K562 (cell line): ENCODE measurements at regions not wholly inside any gene's neighbourhood (a gene's known extent, or its start where the extent isn't known, plus 50 kb on each side); places are given as distances from the start of the nearest gene placed in this dataset.

ENCODE experiments used
- ATAC-seq: fragments of 200-7000 bp; cut with Tn5 transposase; 3 replicates; pipeline ENCODE4 v1.9.1; 2020; ENCODE audit warnings: moderate library complexity
- BruUV-seq: library from RNA; stranded (reverse); fragments of 400-500 nt; replicated peaks from 2 replicates; lab custom pipeline; 2021; lab: Mats Ljungman, UMichigan
- CTCF ChIA-PET: fragments of 300-600 bp; formaldehyde crosslinking; extraction: SDS; loops from one replicate; lab custom pipeline; 2021; ENCODE audit warnings: low intra/inter-chr PET ratio; lab: Yijun Ruan, JAX
- POLR2A ChIA-PET: fragments of 300-600, 350-650 bp; sonication (Branson Sonifier 250); formaldehyde crosslinking; extraction: SDS; loops from one replicate; lab custom pipeline; 2021; ENCODE audit warnings: antibody characterized with exemption, inconsistent platforms; lab: Yijun Ruan, JAX
- DNase-seq, 4 experiments: peaks; one replicate each; pipeline versions ENCODE4 v3.0.0 to v3.0.0-alpha.2; 2011 to 2018; ENCODE audit warnings: low spot score in 3 of 4, mixed read lengths in 3 of 4; ENCODE audit errors: extremely low read depth in 1 of 4
- FAIRE-seq: peaks from 2 replicates; lab custom pipeline; 2011; peaks lifted over from hg19 to GRCh38; lab: Jason Lieb, UNC
- H2AFZ ChIP-seq: 2 replicates; pipeline ENCODE4 v1.6.0; 2011; ENCODE audit warnings: low read depth, low read length, control low read depth, inconsistent platforms
- H3K27ac ChIP-seq: fragments of 200-600 bp; 3 replicates; pipeline ENCODE4 v1.8.0; 2011; ENCODE audit warnings: low read depth, mild to moderate bottlenecking, control low read depth, inconsistent platforms, low read length, moderate library complexity, mixed read lengths; ENCODE audit errors: extremely low read depth
- H3K27me3 ChIP-seq, 2 experiments: fragments of 300-600 bp in 1 of 2; 2 replicates in 1 of 2; 3 replicates in 1 of 2; pipeline versions ENCODE4 v1.6.0 to v1.8.0; 2011; ENCODE audit warnings: inconsistent platforms in 2 of 2, low read length in 2 of 2, mild to moderate bottlenecking in 1 of 2, mixed read lengths in 1 of 2, moderate library complexity in 1 of 2; ENCODE audit not compliant: control insufficient read depth in 2 of 2, insufficient read depth in 2 of 2
- H3K36me3 ChIP-seq: fragments of 300-600 bp; 3 replicates; pipeline ENCODE4 v1.8.0; 2011; ENCODE audit warnings: mild to moderate bottlenecking, low read length, inconsistent platforms; ENCODE audit not compliant: control insufficient read depth, insufficient read depth
- H3K4me1 ChIP-seq, 2 experiments: fragments of 200-600 bp in 1 of 2; replicated peaks in 1 of 2; 2 replicates in 1 of 2; 3 replicates in 1 of 2; pipeline versions ENCODE4 v1.5.1 to v1.8.0; 2011; ENCODE audit warnings: inconsistent platforms in 2 of 2, low read length in 2 of 2, mild to moderate bottlenecking in 1 of 2, mixed read lengths in 1 of 2, moderate library complexity in 1 of 2; ENCODE audit not compliant: control insufficient read depth in 2 of 2, insufficient read depth in 2 of 2
- H3K4me2 ChIP-seq: 2 replicates; pipeline ENCODE4 v1.6.1; 2011; ENCODE audit warnings: low read length, control low read depth, inconsistent platforms, mixed read lengths; ENCODE audit not compliant: insufficient read depth
- H3K4me3 ChIP-seq: fragments of 200-600 bp; sonication (generic), shearing (Covaris generic); 2 replicates; pipeline ENCODE4 v1.5.1; 2016; ENCODE audit warnings: control low read depth, inconsistent platforms
- H3K79me2 ChIP-seq: fragments of 200-600 bp; 3 replicates; pipeline ENCODE4 v1.8.0; 2011; ENCODE audit warnings: low read length, inconsistent platforms; ENCODE audit not compliant: control insufficient read depth, insufficient read depth
- H3K9ac ChIP-seq, 2 experiments: 2 replicates each; pipeline versions ENCODE4 v1.6.0 to v1.6.1; 2011; ENCODE audit warnings: low read depth in 2 of 2, low read length in 2 of 2, control low read depth in 1 of 2, inconsistent platforms in 1 of 2, mild to moderate bottlenecking in 1 of 2, mixed read lengths in 1 of 2; ENCODE audit not compliant: insufficient read depth in 1 of 2
- H3K9me1 ChIP-seq: one replicate; pipeline ENCODE4 v1.6.0; 2011; ENCODE audit warnings: inconsistent platforms, mild to moderate bottlenecking, low read length, moderate library complexity; ENCODE audit not compliant: control insufficient read depth, insufficient read depth
- H3K9me3 ChIP-seq: replicated peaks from 2 replicates; pipeline ENCODE4 v1.5.1; 2011; ENCODE audit warnings: low read depth, low read length, inconsistent platforms; ENCODE audit not compliant: control insufficient read depth, insufficient read depth
- H4K20me1 ChIP-seq: replicated peaks from 2 replicates; pipeline ENCODE4 v1.6.1; 2011; ENCODE audit warnings: low read length, inconsistent platforms, mixed read lengths; ENCODE audit not compliant: control insufficient read depth, insufficient read depth
- ARHGAP35 ChIP-seq: fragments of 450-650 bp; IDR thresholded peaks from 2 replicates; pipeline ENCODE4 v1.6.1; 2018; ENCODE audit not compliant: partially characterized antibody
- BACH1 ChIP-seq: fragments of 200-800 bp; sonication (Bioruptor generic); IDR thresholded peaks from 2 replicates; pipeline ENCODE4 v1.6.1; 2016; ENCODE audit warnings: missing genetic modification characterization, missing compliant biosample characterization
- CTBP1 ChIP-seq: fragments of 450-650 bp; IDR thresholded peaks from 2 replicates; pipeline ENCODE4 v1.6.1; 2016; ENCODE audit warnings: borderline replicate concordance
- DMBX1 ChIP-seq: fragments of 250-450 bp; sonication (Bioruptor Pico); IDR thresholded peaks from 2 replicates; pipeline ENCODE4 v1.8.0; 2022; ENCODE audit warnings: inconsistent platforms, mild to moderate bottlenecking, moderate library complexity, borderline replicate concordance
- GTF2A2 ChIP-seq: IDR thresholded peaks from 2 replicates; pipeline ENCODE4 v1.6.1; 2016; ENCODE audit warnings: mild to moderate bottlenecking, missing genetic modification characterization, missing compliant biosample characterization
- HDGF ChIP-seq: fragments of 450-650 bp; IDR thresholded peaks from 2 replicates; pipeline ENCODE4 v1.6.1; 2016
- HEY1 ChIP-seq: fragments of 250-450 bp; sonication (Bioruptor Pico); IDR thresholded peaks from 2 replicates; pipeline ENCODE4 v1.5.0; 2020; ENCODE audit warnings: mild to moderate bottlenecking, moderate library complexity, borderline replicate concordance
- ILF3 ChIP-seq: fragments of 450-650 bp; IDR thresholded peaks from 2 replicates; pipeline ENCODE4 v1.6.1; 2018; ENCODE audit warnings: antibody characterized with exemption, mild to moderate bottlenecking, moderate library complexity, borderline replicate concordance
- JUN ChIP-seq, 2 experiments: sonication (generic) in 1 of 2; formaldehyde crosslinking in 1 of 2; IDR thresholded peaks; 2 replicates each; pipeline versions ENCODE4 v1.6.1 to v1.8.0; 2012 to 2022; ENCODE audit warnings: borderline replicate concordance in 2 of 2, mild to moderate bottlenecking in 2 of 2, improper control_type of control experiment in 1 of 2, low read depth in 1 of 2, low read length in 1 of 2, missing genetic modification reagents in 1 of 2
- NCOA6 ChIP-seq: fragments of 450-650 bp; IDR thresholded peaks from 2 replicates; pipeline ENCODE4 v1.6.1; 2017; ENCODE audit warnings: mild to moderate bottlenecking
- SUPT5H ChIP-seq: fragments of 450-650 bp; IDR thresholded peaks from 2 replicates; pipeline ENCODE4 v1.6.1; 2016
- TCFL5 ChIP-seq: fragments of 250-450 bp; sonication (Bioruptor Pico); conservative IDR thresholded peaks from 2 replicates; pipeline ENCODE4 v1.6.1; 2021; ENCODE audit warnings: mild to moderate bottlenecking, moderate library complexity, matching md5 sums
- TOE1 ChIP-seq, 2 experiments: fragments of 450-650 bp in 1 of 2; sonication (generic) in 1 of 2; formaldehyde crosslinking in 1 of 2; IDR thresholded peaks; 2 replicates each; pipeline versions ENCODE4 v1.7.1 to v1.8.0; 2016 to 2022; ENCODE audit warnings: borderline replicate concordance in 2 of 2, mild to moderate bottlenecking in 2 of 2, antibody characterized with exemption in 1 of 2, inconsistent platforms in 1 of 2, low read depth in 1 of 2, missing genetic modification reagents in 1 of 2, moderate library complexity in 1 of 2
- WHSC1 ChIP-seq: IDR thresholded peaks from one replicate; pipeline ENCODE4 v1.6.1; 2012; ENCODE audit warnings: low read length, control low read depth, inconsistent platforms
- ZNF274 ChIP-seq: IDR thresholded peaks from 2 replicates; pipeline ENCODE4 v1.6.1; 2011; ENCODE audit warnings: low read depth, mild to moderate bottlenecking, low read length, moderate library complexity, borderline replicate concordance
- WGBS: fragments of 100-300 bp; shearing (Covaris generic); methylation state at CpG from one replicate; pipeline ENCODE4 v1.1.6; 2016; ENCODE audit warnings: low coverage, mixed read lengths; ENCODE audit not compliant: insufficient coverage; ENCODE audit errors: missing lambda C conversion rate; 5-methylcytosine and 5-hydroxymethylcytosine counted together
- in situ Hi-C: fragments of 300-500 bp; cut with MboI; formaldehyde crosslinking; loops from 4 replicates; pipeline ENCODE4 v1.15.0; 2018; ENCODE audit warnings: inconsistent platforms, mixed read lengths
- intact Hi-C: fragments of 100-400 bp; cut with micrococcal nuclease; formaldehyde crosslinking; loops from 2 replicates; pipeline ENCODE4 v1.14.2; 2022

GRCh38 chr10:100632027-100632426, 96.3 kb downstream of the HIF1AN start:
- H3K9ac ChIP-seq, result no peak overlapping the region
- WGBS, result 0% methylated on average over 1 of the region's 1 CpG
- 0 out of 2 replicates have a peak, but pooled peaks cover 4% of the 10 kb centered on the region for H4K20me1 ChIP-seq
- no peaks in the 10 kb centered on the region for H3K36me3 ChIP-seq
- H3K27ac ChIP-seq, result no peak overlapping the region
- no peak overlapping the region for H3K4me3 ChIP-seq
- FAIRE-seq (no peak), DNase-seq (no peak), ATAC-seq (no peak)
- intact Hi-C loops (no loop called here), in situ Hi-C loops (no loop called here)
- ChIA-PET CTCF (no interaction called here), POLR2A (no interaction called here)
- no TSS peak for BruUV-seq
- no peaks in the 10 kb centered on the region for H3K9me1 ChIP-seq
- no peaks in the 10 kb centered on the region for H3K9me3 ChIP-seq
- H3K4me2 ChIP-seq, result no peak overlapping the region
- peaks cover 0 to 7% of the 10 kb centered on the region in 2 experiments; a peak in 3 of 5 replicates for H3K4me1 ChIP-seq
- no peak overlapping the region for H2AFZ ChIP-seq
- H3K27me3 ChIP-seq, result peaks cover 0 to 24% of the 10 kb centered on the region in 2 experiments; a peak in 1 of 5 replicates
- no peaks in the 10 kb centered on the region for H3K79me2 ChIP-seq
- TF ChIP-seq ILF3 (no peak), BACH1 (tag) (no peak), GTF2A2 (no peak), HEY1 (no peak), JUN (IDR thresholded peaks at IDR 0.05; ENCODE audit: borderline replicate concordance, low read depth, low read length) (no peak), JUN (CRISPR knock-in tag; IDR thresholded peaks at IDR 0.05; ENCODE audit: borderline replicate concordance) (no peak), ARHGAP35 (no peak), ZNF274 (no peak), DMBX1 (CRISPR knock-in tag) (no peak), TCFL5 (no peak), WHSC1 (no peak), TOE1 (IDR thresholded peaks at IDR 0.05; ENCODE audit: borderline replicate concordance) (no peak), TOE1 (CRISPR knock-in tag; IDR thresholded peaks at IDR 0.05; ENCODE audit: borderline replicate concordance, low read depth) (no peak), SUPT5H (no peak), HDGF (no peak), CTBP1 (no peak), NCOA6 (no peak)
